ENCODE measurements at regions not wholly inside any gene's neighbourhood (a gene's known extent, or its start where the extent isn't known, plus 50 kb on each side); places are given as distances from the start of the nearest gene placed in this dataset.
A peak's percentile ranks its signal among the peaks of the same experiment; 100 is the strongest.

DNA sequence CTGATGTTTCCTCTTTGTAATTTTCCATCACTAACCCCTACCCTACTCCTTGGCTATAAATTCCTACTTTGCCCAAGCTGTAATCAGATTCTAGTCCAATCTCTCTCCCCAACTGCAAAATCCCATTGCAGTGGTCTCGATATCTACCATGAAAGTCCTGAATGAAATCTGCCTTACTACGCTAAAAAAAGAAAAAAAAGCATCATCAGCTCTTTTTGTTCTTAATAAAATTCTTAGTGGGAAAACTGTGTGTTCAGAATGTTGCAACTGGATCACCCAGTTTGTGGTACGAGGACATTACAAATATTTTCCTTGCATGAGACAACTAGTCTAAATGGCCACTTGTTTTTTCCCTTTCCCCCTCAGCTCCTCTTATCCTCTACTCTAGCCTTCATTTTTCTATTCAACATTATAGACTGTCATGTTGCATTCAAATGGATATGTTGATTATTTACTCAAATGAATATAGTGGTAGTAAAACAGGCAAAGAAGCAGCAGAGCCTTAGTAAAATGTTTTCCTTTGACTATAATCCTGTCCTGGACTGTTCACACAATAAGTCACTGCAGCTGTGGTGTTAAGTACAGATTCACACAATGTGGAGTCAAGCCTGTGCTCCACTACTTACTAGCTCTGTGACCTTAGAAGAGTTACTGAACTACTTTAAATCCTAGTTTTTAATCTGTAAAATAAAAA, 527.1 kb upstream of the MARCKS start:
- DNase-seq, result no peak

DNA sequence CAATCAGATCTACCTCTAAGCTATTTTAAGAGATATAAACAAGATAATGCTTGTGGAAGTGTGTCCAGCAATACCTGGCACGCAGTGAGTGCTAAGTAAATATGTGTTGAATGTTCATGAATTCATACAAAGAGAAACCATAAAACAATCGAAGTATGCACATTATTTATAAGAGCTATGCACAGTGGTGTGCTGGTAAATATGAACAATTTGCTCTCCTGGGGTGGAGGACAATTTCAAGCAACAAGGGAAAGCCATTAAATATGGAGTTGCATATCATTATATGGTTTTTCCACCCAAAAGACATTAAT, 526.6 kb upstream of the MARCKS start:
- DNase-seq, result no peak

DNA sequence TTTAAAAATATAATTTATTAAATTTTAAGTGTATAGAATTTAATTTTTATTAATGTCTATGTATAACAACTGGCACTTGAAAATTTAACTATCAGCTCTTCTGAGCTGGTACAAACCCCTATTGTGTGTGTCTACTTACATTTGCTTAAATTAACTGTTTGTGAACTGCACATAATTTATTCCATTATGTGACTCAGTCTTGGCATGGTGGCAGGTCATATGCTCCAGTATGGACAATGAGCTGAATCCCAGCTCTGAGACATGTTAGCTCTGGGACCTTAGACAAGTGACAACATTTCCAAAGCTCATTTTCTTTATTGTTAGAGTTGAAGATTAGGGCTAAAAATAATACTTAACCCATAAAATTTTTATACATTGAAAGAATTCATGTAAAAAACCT, 526.1 kb upstream of the MARCKS start:
- DNase-seq, result no peak

- DNase-seq, result no peak
Measured at GRCh38 chr6:113338644-113339043, 518.5 kb upstream of the MARCKS start.

DNA sequence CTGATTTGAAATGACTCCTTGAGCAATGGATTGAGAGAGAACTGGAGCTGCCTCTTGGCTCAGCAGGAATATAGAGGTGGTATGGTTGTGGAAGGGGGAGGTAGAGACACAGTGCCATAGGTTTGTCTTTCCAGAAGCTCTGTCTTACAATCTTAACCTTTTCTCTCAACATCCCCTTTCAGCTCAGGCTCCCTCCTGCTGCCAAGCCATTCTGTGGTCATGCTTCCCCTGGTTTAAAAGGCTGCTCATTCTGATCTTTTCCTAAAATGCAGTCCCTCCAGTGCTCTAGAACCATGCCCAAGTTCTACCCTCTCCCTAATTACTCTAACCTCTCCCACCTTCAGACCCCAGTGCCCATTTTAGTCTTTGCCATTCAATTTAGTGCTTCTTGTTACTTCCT, 517.9 kb upstream of the MARCKS start:
- DNase-seq, result no peak

GRCh38 chr6:113340371-113340770, 516.8 kb upstream of the MARCKS start:
- DNase-seq, result no peak

- no peak for DNase-seq
Measured at GRCh38 chr6:113343940-113344339, 513.2 kb upstream of the MARCKS start.

GRCh38 chr6:113344969-113345368, 512.2 kb upstream of the MARCKS start:
- DNase-seq, result no peak

DNA sequence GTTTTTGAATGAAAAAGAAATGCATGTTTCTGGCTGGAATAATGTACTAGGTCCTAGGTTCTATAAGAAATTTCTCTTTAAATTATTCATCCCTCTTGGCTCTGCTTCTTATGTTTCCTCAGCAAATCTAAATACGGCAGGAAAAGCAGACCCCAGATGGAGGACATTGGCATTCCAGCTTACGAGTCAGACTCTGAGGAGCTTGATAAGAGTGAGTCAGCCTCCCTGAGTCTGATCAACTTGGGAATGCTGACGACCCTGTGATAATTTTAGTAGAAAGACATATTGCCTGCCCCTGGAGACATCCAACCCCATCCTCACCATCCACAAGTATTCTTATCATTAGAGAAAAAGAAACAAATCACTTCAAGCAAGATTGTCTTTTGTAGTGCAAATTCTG, 509.7 kb upstream of the MARCKS start:
- DNase-seq, result no peak

GRCh38 chr6:113350461-113350860, 506.7 kb upstream of the MARCKS start:
- no peak for DNase-seq

- no peak for DNase-seq
Measured at GRCh38 chr6:113351173-113351834, 505.8 kb upstream of the MARCKS start.

GRCh38 chr6:113352029-113352801, 504.9 kb upstream of the MARCKS start:
- DNase-seq, result no peak

DNA sequence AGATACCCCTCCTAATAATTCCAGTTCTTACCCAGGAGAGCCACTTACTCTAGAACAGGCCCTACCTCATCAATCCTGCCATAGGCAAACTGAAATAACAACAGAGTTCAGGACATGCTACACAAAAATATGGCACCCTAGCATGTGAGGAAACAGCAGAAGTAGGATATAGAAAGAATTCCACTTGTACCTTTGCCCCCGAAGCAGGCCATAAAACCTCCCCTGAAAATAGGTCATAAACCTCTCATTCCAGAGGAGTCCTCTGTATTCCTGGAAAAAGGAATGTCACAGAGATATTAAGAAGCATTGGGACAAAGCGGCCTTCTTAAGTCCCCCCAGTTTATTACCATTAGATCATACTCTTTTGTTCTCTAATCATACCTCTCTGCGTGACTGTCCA, 504.3 kb upstream of the MARCKS start:
- DNase-seq, result no peak

GRCh38 chr6:113353392-113353791, 503.8 kb upstream of the MARCKS start:
- DNase-seq, result peak; percentile 53

GRCh38 chr6:113354204-113354895, 502.8 kb upstream of the MARCKS start:
- no peak for DNase-seq

GRCh38 chr6:113356139-113356538, 501.0 kb upstream of the MARCKS start:
- DNase-seq, result no peak

- DNase-seq, result no peak
Measured at GRCh38 chr6:113357041-113357440, 500.1 kb upstream of the MARCKS start.

DNA sequence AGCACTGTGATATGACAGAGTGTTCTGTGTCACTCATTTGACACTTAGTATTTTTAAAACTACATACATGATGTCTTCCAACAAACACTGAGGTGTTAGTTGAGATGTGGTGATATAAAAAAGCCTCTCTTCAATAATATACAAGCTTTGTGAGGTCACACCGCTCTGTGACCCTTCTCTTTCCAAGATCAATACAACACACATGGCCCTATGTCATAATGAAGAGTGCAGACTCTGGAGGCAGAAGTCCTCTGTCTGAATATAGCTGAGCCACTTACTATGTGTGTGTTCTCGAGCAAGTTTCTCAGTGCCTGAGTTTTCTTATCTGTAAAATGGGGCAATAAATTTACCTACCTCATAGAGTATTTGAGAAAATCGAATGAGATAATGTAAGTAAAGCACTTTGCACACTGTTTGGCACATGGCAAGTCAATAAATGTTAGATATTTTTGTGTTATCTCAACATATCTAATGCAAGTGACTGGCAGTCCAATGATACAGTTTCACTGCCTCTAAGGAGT, 499.0 kb upstream of the MARCKS start:
- no peak for DNase-seq

GRCh38 chr6:113359155-113360140, 497.7 kb upstream of the MARCKS start:
- DNase-seq, result peak; percentile 85

DNA sequence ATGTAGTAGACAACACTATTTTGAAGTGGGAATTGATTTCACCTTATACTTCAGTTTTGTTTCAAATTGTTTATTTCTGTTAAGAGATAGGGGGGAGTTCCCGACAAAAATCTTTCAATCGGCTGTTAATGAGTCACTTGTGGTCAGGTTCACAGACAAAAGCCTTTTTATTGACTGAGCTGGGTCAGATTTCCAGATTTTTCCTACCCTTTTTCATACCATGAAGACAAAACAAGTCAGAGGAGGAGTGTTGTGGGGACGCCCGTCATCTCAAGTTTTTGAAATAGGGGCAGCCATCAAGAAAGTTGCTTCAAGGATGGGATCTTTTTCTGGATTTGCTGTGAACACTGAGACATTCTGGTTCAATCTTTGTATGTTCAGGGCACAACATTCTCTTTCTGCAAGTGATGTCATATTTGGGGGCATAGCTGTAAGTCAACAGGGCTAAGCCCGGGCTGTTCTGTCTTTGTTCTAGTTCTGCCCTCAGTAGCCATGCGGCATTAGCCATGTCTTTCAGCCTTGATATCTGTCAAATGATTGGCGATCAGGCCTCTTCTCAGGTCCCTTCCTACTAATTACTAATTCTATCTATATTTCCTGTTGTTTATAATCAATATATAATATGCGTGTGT, 496.0 kb upstream of the MARCKS start:
- no peak for DNase-seq

GRCh38 chr6:113362301-113363047, 494.7 kb upstream of the MARCKS start:
- no peak for DNase-seq

Measured in NCI-H2227 treated with DMSO at 0.1 percent for 48 hours (cell line).